PC-3 (cell line): ENCODE measurements at regions not wholly inside any gene's neighbourhood (a gene's known extent, or its start where the extent isn't known, plus 50 kb on each side); places are given as distances from the start of the nearest gene placed in this dataset.

ENCODE experiments used
- CTCF ChIP-seq: fragments of 300-600 bp; sonication (generic); conservative IDR thresholded peaks from 2 replicates; pipeline ENCODE4 v1.5.1; 2017; ENCODE audit warnings: antibody characterized with exemption, low read depth, mild to moderate bottlenecking, low read length
- EZH2phosphoT487 ChIP-seq: fragments of 300-600 bp; sonication (generic); IDR thresholded peaks from 2 replicates; pipeline ENCODE4 v1.6.1; 2018; ENCODE audit warnings: mild to moderate bottlenecking, antibody characterized with exemption, low read length, borderline replicate concordance

DNA sequence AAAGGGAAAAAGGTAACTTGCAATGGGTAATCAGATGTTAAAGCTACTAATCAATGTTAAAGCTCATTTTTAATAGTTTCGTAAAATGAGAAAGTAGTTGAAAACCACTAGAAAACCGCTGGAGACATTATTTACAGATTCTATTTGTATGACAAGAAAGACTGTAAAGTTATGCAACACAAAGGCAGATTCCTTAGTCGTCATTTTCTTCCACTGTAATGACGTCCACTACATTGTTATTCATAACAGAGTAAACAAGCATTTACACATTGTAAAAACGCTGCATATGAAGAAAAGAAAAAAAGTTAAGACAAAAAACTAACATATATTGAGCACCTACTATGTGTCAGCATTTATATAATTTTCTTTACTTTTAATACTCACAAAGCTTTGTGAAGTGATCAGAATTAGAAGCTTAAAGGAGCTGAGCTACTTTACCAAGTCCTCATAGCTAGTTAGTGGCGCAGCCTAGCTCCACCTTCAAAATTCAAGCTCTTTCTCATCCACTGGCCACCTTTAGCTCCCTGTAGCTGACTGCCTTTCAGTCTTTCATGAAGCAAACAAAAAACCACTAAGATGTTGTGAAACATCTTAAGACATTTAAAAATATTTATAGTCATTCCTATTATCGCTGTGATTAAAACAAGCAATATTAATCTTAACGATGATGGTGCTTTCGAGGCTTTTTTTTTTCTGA, 100.1 kb upstream of the CDIN1 start:
- TF ChIP-seq CTCF (no peak), EZH2phosphoT487 (no peak)
